GM12872 (cell line): ENCODE measurements at regions not wholly inside any gene's neighbourhood (a gene's known extent, or its start where the extent isn't known, plus 50 kb on each side); places are given as distances from the start of the nearest gene placed in this dataset.

Experiments used
- TF ChIP-seq, protein P1 (sequence below): IDR thresholded peaks from 3 replicates; pipeline ENCODE4 v1.5.1; 2011; ENCODE audit warnings: low read depth, mild to moderate bottlenecking, low read length, moderate library complexity; ENCODE audit not compliant: insufficient read depth

GRCh38 chr1:168966217-168966616 is 140.3 kb upstream of the ATP1B1 start:
- TF ChIP-seq, protein P1, sequence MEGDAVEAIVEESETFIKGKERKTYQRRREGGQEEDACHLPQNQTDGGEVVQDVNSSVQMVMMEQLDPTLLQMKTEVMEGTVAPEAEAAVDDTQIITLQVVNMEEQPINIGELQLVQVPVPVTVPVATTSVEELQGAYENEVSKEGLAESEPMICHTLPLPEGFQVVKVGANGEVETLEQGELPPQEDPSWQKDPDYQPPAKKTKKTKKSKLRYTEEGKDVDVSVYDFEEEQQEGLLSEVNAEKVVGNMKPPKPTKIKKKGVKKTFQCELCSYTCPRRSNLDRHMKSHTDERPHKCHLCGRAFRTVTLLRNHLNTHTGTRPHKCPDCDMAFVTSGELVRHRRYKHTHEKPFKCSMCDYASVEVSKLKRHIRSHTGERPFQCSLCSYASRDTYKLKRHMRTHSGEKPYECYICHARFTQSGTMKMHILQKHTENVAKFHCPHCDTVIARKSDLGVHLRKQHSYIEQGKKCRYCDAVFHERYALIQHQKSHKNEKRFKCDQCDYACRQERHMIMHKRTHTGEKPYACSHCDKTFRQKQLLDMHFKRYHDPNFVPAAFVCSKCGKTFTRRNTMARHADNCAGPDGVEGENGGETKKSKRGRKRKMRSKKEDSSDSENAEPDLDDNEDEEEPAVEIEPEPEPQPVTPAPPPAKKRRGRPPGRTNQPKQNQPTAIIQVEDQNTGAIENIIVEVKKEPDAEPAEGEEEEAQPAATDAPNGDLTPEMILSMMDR: no peak

- TF ChIP-seq, protein P1: no peak
These were observed 139.9 kb upstream of the ATP1B1 start for GRCh38 chr1:168966636-168967035.

GRCh38 chr1:168970926-168971659 is 135.4 kb upstream of the ATP1B1 start:
- TF ChIP-seq, protein P1: no peak

DNA sequence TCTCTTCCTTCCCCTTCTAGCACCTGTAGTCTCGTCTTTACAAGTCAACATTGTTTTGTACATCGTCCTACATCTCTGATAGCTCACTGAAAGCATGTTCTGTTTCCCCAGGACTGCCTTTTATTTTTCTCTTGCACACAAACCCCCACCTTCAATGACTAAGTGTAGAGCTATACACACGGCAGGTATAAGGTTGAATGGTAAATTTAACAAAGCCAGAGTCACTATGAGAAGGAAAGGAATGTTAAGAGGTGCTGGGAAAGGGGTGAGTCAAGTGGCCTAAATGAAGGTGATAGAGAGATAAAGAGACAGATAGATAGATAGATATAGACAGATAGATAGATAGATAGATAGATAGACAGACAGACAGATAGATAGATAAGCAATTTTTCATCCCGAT is 134.3 kb upstream of the ATP1B1 start:
- TF ChIP-seq, protein P1: no peak

GRCh38 chr1:168972887-168973286 is 133.6 kb upstream of the ATP1B1 start:
- TF ChIP-seq, protein P1: no peak

DNA sequence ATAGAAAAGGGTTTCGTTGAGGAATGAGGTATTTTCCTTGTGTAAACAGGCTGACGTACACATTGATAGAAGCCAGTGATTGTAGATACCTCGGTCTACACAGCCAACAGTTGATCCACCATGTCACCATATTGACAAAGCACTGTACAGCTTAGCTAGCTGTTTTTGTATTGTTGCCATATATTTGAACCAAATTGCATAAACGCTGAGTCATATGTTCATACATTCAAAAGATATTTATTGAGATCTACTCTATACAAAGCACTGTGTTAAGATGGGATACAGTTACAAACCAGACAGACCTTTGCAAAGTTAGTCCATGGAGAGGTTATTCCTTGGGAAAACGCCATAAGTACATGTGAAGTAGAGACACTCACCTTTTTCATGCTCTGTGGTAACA is 132.4 kb upstream of the ATP1B1 start:
- TF ChIP-seq, protein P1: no peak

DNA sequence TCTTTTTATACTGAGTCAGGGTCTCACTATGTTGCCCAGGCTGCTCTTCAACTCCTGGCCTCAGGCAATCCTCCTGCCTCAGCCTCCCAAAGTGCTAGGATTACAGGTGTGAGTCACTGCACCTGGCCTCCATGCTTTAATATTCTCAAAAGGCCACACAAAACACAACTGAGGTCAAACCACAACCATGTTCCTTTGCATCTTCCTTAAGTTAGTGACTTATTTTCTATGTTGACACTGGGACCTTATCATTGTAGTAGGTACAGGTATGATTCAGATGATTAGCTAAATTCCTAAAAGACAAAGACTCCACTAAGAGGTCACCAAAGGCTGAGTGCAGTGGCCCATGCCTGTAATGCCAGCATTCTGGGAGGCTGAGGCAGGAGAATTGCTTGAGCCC is 131.9 kb upstream of the ATP1B1 start:
- TF ChIP-seq, protein P1: no peak
